Loucy (cell line): ENCODE measurements at regions not wholly inside any gene's neighbourhood (a gene's known extent, or its start where the extent isn't known, plus 50 kb on each side); places are given as distances from the start of the nearest gene placed in this dataset.

Experiments used
- H2AFZ ChIP-seq: fragments of 200-600 bp; sonication (generic); 2 replicates; pipeline ENCODE4 v1.6.0; 2016; ENCODE audit warnings: antibody characterized with exemption, mild to moderate bottlenecking, low read length, moderate library complexity
- H3F3A ChIP-seq: fragments of 200-600 bp; 2 replicates; pipeline ENCODE4 v1.6.0; 2016; ENCODE audit warnings: antibody characterized with exemption, low read depth, mild to moderate bottlenecking
- H3K27me3 ChIP-seq: fragments of 200-600 bp; sonication (generic); 2 replicates; pipeline ENCODE4 v1.6.1; 2014; ENCODE audit warnings: low read length, mild to moderate bottlenecking; ENCODE audit not compliant: insufficient read depth, poor library complexity, severe bottlenecking
- H3K36me3 ChIP-seq: fragments of 200-600 bp; sonication (generic); 2 replicates; pipeline ENCODE4 v1.6.1; 2016; ENCODE audit warnings: low read length; ENCODE audit not compliant: insufficient read depth
- H3K4me1 ChIP-seq: fragments of 200-600 bp; sonication (generic); 2 replicates; pipeline ENCODE4 v1.5.1; 2014; ENCODE audit warnings: low read length, mild to moderate bottlenecking; ENCODE audit not compliant: insufficient read depth, poor library complexity, severe bottlenecking
- H3K4me2 ChIP-seq: fragments of 200-600 bp; sonication (generic); 2 replicates; pipeline ENCODE4 v1.6.0; 2014; ENCODE audit warnings: antibody characterized with exemption, low read length, low read depth, mild to moderate bottlenecking; ENCODE audit not compliant: poor library complexity, severe bottlenecking
- H3K4me3 ChIP-seq: fragments of 200-600 bp; sonication (generic); 2 replicates; pipeline ENCODE4 v1.5.1; 2014; ENCODE audit warnings: low read length, mild to moderate bottlenecking, mixed read lengths; ENCODE audit not compliant: poor library complexity, severe bottlenecking
- H3K79me2 ChIP-seq: fragments of 200-600 bp; sonication (generic); 2 replicates; pipeline ENCODE4 v1.6.1; 2014; ENCODE audit warnings: low read length; ENCODE audit not compliant: insufficient read depth
- H3K9ac ChIP-seq: fragments of 200-600 bp; sonication (generic); 2 replicates; pipeline ENCODE4 v1.6.0; 2014; ENCODE audit warnings: mild to moderate bottlenecking, low read depth, low read length, moderate library complexity; ENCODE audit not compliant: poor library complexity, severe bottlenecking
- H3K9me2 ChIP-seq: fragments of 200-600 bp; sonication (generic); replicated peaks from 2 replicates; pipeline ENCODE4 v1.6.1; 2016; ENCODE audit warnings: low read depth, low read length, mixed read lengths
- H3K9me3 ChIP-seq: fragments of 200-600 bp; sonication (generic); 2 replicates; pipeline ENCODE4 v1.6.1; 2014; ENCODE audit warnings: mild to moderate bottlenecking, antibody characterized with exemption, low read length, low read depth; ENCODE audit not compliant: insufficient read depth
- H4K20me1 ChIP-seq: fragments of 200-600 bp; sonication (generic); 2 replicates; pipeline ENCODE4 v1.6.0; 2014; ENCODE audit warnings: antibody characterized with exemption, low read length, mild to moderate bottlenecking; ENCODE audit not compliant: insufficient read depth, poor library complexity, severe bottlenecking
- CTCF ChIP-seq: fragments of 200-600 bp; sonication (generic); conservative IDR thresholded peaks from 2 replicates; pipeline ENCODE4 v1.5.1; 2014; ENCODE audit warnings: mild to moderate bottlenecking, antibody characterized with exemption, low read length
- EZH2phosphoT487 ChIP-seq: fragments of 200-600 bp; IDR thresholded peaks from 2 replicates; pipeline ENCODE4 v1.6.1; 2018; ENCODE audit warnings: antibody characterized with exemption, mild to moderate bottlenecking, moderate library complexity, borderline replicate concordance

GRCh38 chr16:65540901-65541300 is 419.0 kb upstream of the CDH11 start:
- no peaks in the 10 kb centered on the region for H3F3A ChIP-seq
- H3K4me1 ChIP-seq: no peaks in the 10 kb centered on the region
- no peaks in the 10 kb centered on the region for H3K36me3 ChIP-seq
- H4K20me1 ChIP-seq: no peaks in the 10 kb centered on the region
- H3K9ac ChIP-seq: no peak overlapping the region
- H3K9me3 ChIP-seq: 0 out of 2 replicates have a peak, but pooled peaks cover 3% of the 10 kb centered on the region
- H3K79me2 ChIP-seq: no peaks in the 10 kb centered on the region
- H2AFZ ChIP-seq: no peak overlapping the region
- H3K27me3 ChIP-seq: no peaks in the 10 kb centered on the region
- no peaks in the 10 kb centered on the region for H3K9me2 ChIP-seq
- no peak overlapping the region for H3K4me3 ChIP-seq
- TF ChIP-seq CTCF: no peak
- TF ChIP-seq EZH2phosphoT487: no peak
- no peak overlapping the region for H3K4me2 ChIP-seq

- Histone ChIP-seq H3K36me3 (no peaks in the 10 kb centered on the region), H4K20me1 (no peaks in the 10 kb centered on the region), H3F3A (no peaks in the 10 kb centered on the region), H3K4me2 (no peak overlapping the region), H2AFZ (no peak overlapping the region), H3K27me3 (no peaks in the 10 kb centered on the region), H3K4me1 (no peaks in the 10 kb centered on the region), H3K4me3 (no peak overlapping the region), H3K9me3 (0 out of 2 replicates have a peak, but pooled peaks cover 3% of the 10 kb centered on the region), H3K9me2 (no peaks in the 10 kb centered on the region), H3K9ac (no peak overlapping the region), H3K79me2 (no peaks in the 10 kb centered on the region)
- TF ChIP-seq CTCF: no peak
- no peak for TF ChIP-seq EZH2phosphoT487
Observed at GRCh38 chr16:65538976-65539375, 417.1 kb upstream of the CDH11 start.

- Histone ChIP-seq H3K9ac (no peak overlapping the region), H3K36me3 (no peaks in the 10 kb centered on the region), H3K4me1 (no peaks in the 10 kb centered on the region), H2AFZ (no peak overlapping the region), H3K9me2 (no peaks in the 10 kb centered on the region), H4K20me1 (no peaks in the 10 kb centered on the region), H3F3A (no peaks in the 10 kb centered on the region), H3K9me3 (no peaks in the 10 kb centered on the region), H3K27me3 (no peaks in the 10 kb centered on the region), H3K79me2 (no peaks in the 10 kb centered on the region), H3K4me2 (no peak overlapping the region), H3K4me3 (no peak overlapping the region)
- TF ChIP-seq CTCF (no peak), EZH2phosphoT487 (no peak)
Observed at GRCh38 chr16:65537336-65537735, 415.5 kb upstream of the CDH11 start.
